ENCODE measurements at regions not wholly inside any gene's neighbourhood (a gene's known extent, or its start where the extent isn't known, plus 50 kb on each side); places are given as distances from the start of the nearest gene placed in this dataset.

DNA sequence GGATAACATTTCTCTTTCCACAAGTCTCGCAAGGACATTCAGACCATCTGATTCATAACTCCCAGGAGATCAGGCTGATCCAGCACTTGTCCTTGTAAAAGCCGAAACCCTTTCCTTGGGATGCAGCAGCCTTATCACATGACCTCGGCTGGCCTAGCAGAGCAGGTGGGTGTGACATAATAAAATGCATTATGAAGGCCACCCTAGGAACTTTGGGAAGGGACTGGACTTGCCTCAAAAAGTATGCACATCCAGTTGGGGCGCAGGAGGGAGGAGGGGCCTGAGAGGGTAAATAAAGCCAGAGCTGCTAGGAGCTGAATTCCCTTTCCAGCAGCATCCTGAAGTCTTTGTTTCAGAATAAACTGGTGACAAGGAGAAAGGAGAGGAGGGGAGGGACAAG lies 260.8 kb downstream of the SNX13 start:
- TF ChIP-seq, protein P1, sequence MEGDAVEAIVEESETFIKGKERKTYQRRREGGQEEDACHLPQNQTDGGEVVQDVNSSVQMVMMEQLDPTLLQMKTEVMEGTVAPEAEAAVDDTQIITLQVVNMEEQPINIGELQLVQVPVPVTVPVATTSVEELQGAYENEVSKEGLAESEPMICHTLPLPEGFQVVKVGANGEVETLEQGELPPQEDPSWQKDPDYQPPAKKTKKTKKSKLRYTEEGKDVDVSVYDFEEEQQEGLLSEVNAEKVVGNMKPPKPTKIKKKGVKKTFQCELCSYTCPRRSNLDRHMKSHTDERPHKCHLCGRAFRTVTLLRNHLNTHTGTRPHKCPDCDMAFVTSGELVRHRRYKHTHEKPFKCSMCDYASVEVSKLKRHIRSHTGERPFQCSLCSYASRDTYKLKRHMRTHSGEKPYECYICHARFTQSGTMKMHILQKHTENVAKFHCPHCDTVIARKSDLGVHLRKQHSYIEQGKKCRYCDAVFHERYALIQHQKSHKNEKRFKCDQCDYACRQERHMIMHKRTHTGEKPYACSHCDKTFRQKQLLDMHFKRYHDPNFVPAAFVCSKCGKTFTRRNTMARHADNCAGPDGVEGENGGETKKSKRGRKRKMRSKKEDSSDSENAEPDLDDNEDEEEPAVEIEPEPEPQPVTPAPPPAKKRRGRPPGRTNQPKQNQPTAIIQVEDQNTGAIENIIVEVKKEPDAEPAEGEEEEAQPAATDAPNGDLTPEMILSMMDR (IDR thresholded peaks at IDR 0.05; ENCODE audit: low read depth, low read length), result no peak
- TF ChIP-seq EZH2phosphoT487 (IDR thresholded peaks at IDR 0.05; ENCODE audit: low read depth), result no peak
